ENCODE measurements at regions not wholly inside any gene's neighbourhood (a gene's known extent, or its start where the extent isn't known, plus 50 kb on each side); places are given as distances from the start of the nearest gene placed in this dataset.

DNA sequence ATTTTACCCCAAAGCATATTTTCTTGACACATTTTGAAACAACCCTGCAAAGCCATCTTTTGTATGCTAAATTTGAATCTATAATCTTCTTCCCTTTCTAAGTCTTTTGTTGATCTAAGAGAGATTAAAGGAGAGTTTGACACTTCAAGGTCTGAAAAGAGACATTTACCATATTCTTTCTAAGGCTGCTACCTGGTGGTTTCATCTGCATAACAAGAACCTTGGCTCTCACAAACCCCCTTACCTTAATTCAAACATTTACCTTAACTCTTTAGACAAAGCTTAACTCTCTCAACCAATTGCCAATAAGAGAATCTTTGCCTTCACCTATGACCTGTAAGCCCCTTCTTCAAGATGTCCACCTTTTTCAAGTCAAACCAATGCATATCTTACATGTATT lies 1143.6 kb downstream of the CDH11 start:
- TF ChIP-seq, protein P1, sequence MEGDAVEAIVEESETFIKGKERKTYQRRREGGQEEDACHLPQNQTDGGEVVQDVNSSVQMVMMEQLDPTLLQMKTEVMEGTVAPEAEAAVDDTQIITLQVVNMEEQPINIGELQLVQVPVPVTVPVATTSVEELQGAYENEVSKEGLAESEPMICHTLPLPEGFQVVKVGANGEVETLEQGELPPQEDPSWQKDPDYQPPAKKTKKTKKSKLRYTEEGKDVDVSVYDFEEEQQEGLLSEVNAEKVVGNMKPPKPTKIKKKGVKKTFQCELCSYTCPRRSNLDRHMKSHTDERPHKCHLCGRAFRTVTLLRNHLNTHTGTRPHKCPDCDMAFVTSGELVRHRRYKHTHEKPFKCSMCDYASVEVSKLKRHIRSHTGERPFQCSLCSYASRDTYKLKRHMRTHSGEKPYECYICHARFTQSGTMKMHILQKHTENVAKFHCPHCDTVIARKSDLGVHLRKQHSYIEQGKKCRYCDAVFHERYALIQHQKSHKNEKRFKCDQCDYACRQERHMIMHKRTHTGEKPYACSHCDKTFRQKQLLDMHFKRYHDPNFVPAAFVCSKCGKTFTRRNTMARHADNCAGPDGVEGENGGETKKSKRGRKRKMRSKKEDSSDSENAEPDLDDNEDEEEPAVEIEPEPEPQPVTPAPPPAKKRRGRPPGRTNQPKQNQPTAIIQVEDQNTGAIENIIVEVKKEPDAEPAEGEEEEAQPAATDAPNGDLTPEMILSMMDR (IDR thresholded peaks at IDR 0.05) = no peak

DNA sequence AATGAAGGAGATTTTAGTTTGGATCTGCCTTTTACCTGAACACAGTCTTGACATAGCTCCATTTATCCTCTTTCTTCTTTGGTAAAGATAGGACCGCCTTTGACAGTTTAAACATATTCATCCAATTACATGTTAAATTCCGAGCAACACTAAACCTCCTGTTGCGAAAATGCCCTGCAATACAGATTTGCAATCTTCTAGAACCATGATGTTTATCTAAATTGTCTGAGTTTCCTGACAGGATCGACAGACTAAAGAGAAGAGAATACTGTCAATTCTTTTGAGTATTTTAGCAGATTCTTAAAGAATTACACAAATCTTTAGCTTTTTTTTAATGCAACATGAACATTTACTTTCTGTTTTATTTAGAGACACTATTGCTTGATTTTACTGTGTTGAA lies 1145.5 kb downstream of the CDH11 start:
- TF ChIP-seq, protein P1 (IDR thresholded peaks at IDR 0.05) = no peak

DNA sequence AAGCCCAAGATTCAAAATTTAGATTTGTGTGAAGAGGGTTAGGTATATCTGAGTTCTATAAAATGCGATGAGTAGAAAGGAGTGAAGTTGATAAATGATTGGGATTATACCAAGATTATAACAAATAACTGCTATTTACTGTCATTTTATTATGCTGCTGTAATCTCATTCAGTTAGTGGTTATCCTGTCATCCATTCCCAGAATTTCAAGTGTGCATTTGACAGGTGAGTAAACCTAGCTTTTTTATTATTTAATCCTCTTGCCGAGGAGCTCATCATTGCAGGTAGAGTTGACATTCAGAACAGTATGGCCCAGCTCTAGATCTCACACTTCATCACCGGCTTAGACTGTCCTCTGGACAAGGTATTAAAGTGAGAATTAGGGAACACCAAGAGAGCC lies 1146.2 kb downstream of the CDH11 start:
- TF ChIP-seq, protein P1 (IDR thresholded peaks at IDR 0.05) = no peak

DNA sequence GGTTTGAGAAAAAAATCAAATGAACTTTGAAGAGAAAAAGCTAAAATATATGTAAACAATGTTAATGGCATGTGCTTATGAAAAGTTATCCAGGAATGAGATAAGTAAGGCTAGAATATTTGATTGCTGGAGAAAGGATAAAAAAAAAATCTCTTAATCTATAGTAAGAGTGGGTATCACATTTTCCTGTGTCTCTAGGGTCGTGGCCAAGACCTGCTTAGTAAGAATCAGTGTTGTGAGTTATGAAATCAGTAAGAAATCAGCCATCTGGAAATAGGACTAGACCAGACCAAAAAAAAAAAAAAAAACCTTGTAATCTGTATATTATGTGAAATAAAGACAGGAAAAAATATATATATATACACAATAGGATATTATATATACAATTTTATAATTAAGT lies 1153.9 kb downstream of the CDH11 start:
- TF ChIP-seq, protein P1 (IDR thresholded peaks at IDR 0.05) = no peak

DNA sequence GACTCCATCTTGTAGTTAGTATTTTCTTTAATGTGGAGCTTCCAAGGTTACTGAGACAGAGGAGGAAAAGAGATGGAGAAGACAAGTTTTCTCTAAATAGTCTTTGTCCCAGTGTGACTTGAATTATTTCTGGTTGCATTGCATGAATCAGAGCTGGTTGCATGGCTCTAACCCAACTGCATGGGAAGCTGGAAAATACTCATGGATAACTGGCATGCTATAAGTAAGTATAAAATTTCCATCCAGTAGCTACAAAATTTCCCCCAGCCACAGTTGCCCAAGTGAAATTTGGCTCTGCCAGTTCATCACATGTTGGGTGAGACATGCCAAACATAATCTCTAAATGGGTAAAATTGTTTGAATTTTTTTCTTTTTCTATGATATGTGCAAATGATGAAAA lies 1161.5 kb downstream of the CDH11 start:
- TF ChIP-seq, protein P1 (IDR thresholded peaks at IDR 0.05) = no peak

DNA sequence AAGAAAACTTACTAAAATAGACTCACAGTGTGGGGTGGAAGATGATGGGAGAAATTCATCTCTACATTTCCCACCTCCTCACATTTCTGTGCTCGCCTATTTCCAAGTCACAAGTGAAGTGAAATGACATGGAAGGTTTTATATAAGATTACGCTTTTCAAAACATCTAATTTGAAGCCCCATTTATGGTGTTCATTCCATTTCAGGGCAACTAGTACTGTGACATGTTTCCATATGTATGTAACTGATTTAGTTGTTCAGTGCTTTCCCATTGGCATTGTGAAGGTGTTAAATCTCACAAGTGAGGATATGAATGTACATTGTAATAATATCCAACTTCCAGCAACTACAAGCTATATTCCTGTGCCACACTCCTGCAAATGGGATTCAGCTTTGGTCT lies 1174.8 kb downstream of the CDH11 start:
- TF ChIP-seq, protein P1 (IDR thresholded peaks at IDR 0.05) = no peak

DNA sequence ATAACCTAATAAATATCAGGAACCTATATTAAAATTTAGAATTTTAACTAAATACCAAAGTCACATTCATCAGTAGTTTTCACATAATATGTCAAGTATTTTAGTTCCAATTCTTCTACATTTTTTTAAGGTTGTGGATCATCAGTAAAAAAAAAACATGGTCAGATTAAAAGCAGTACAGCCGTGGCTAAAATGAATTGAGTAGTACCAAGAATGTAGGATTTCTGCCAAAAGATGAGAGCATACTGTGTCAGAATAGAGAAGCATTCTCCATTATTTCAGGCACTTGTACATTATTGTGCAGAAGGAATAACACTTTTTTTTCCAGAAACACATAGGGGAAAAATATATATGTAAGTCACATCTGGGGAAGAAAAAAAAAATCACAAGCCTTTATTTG lies 1176.1 kb downstream of the CDH11 start:
- TF ChIP-seq, protein P1 (IDR thresholded peaks at IDR 0.05) = no peak

DNA sequence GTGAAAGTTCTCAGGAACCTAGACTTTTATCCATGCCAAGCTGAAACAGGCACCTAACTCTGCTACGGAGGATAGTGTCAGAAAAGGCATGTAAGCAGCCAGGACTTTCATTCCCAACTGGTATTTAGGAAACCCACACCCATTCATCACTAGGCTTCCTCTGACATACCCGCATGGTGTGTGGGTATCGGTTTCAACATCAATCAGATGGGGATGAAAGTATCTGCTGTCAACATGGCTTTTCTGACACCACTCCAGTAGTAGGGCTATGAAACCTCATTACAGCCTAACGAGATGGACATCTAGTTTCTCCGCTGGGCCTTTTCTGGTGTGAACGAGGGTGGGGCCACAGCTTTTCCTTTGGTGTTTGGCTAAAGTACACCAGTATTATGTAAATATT lies 1178.3 kb downstream of the CDH11 start:
- TF ChIP-seq, protein P1 (IDR thresholded peaks at IDR 0.05) = no peak
